ENCODE measurements at regions not wholly inside any gene's neighbourhood (a gene's known extent, or its start where the extent isn't known, plus 50 kb on each side); places are given as distances from the start of the nearest gene placed in this dataset.
"Not testable (repeated sequence)": the region's sequence is repeated elsewhere in the genome, so short reads cannot be mapped to it uniquely, and the experiment has no call there.

- DNase-seq = no peak
These were observed 63.5 kb downstream of the SPATA31D1 start for GRCh38 chr9:82052081-82052480.

- no peak for DNase-seq
These were observed 65.9 kb downstream of the SPATA31D1 start for GRCh38 chr9:82054264-82055015.

DNA sequence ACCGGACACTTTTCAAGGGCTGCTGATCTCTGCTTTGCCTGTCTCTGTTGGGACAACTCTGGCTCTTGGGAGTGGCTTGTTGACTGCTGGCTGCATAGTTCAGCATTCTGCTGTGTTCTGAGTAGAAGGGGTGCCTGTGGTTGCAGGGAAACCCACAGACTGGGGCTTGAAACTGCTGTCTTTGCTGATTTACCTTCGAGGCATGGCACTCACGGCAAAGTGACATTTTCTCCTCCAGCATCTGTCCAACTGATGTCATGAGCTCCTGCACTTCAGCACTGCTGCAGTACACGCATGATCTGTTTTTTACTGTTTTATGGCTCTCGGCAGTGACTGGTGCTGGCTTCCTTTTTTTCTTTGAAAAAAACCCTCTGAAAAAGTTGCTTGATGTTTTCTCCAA lies 69.2 kb downstream of the SPATA31D1 start:
- no peak for DNase-seq

DNA sequence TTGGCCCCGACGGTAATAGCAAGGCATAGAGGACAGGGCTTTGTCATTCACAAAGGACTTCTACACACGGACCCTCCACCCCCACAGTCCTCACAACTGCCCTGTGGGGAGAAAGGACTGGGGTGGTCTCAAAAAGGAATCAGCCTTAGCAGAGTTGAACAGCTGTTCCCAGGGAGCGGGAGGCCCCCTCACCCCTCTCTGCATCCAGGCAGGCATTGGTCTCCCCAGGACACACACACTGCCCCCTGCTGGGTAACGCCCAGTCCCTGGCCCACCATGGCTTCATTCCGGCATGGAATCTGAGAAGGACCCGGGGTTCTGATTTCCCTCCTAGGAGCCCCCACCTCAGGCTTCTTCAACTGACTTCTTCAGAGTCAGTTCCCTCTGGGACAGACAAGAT lies 73.2 kb downstream of the SPATA31D1 start:
- not testable (repeated sequence) for DNase-seq

- DNase-seq = no peak
These were observed 73.7 kb downstream of the SPATA31D1 start for GRCh38 chr9:82062245-82062644.

- no peak for DNase-seq
These were observed 85.3 kb downstream of the SPATA31D1 start for GRCh38 chr9:82073551-82074543.

- no peak for DNase-seq
These were observed 91.7 kb downstream of the SPATA31D1 start for GRCh38 chr9:82080265-82080664.

DNA sequence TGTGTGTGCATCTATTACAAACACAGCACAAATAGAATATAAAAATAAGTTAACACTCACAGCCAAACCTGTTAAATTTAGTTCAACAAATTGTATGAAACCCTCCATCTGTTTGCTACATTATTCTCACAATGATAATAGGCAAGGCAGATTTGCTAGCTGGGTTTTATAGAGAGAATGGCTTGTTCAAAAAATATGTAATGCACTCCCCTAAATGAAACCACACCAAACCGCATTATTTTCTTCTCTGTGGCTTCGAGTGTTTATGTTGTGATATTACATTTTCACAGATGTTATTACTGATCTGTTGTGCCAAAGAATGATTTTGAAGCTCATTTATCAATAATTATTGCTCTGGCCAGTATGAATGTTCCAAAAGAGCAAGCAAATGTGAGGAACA lies 92.9 kb downstream of the SPATA31D1 start:
- no peak for DNase-seq

- no peak for DNase-seq
These were observed 94.0 kb downstream of the SPATA31D1 start for GRCh38 chr9:82082563-82082962.

GRCh38 chr9:82088591-82088990 lies 100.0 kb downstream of the SPATA31D1 start:
- DNase-seq = no peak

DNA sequence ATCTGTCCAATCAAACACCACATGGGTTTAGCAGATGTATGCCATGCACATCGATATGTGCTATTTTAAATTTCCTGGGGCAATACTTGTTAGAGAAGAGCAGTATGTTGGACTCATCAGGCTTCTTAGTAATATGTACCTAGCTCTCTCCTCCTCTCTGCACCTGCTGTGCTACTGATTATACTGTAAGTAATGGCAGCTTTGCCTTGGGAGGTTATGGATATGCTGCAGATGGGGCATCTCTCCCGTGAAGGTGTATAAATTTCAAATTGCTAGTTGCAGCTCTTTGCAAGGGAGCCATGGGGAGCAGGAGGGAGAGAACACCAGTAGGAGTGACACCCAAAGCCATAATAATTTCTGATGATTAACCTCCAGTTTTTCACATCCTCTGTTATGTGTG lies 101.5 kb downstream of the SPATA31D1 start:
- no peak for DNase-seq

- no peak for DNase-seq
These were observed 102.5 kb downstream of the SPATA31D1 start for GRCh38 chr9:82091100-82091499.

GRCh38 chr9:82091610-82092009 lies 103.0 kb downstream of the SPATA31D1 start:
- no peak for DNase-seq

GRCh38 chr9:82101475-82101874 lies 112.9 kb downstream of the SPATA31D1 start:
- no peak for DNase-seq

DNA sequence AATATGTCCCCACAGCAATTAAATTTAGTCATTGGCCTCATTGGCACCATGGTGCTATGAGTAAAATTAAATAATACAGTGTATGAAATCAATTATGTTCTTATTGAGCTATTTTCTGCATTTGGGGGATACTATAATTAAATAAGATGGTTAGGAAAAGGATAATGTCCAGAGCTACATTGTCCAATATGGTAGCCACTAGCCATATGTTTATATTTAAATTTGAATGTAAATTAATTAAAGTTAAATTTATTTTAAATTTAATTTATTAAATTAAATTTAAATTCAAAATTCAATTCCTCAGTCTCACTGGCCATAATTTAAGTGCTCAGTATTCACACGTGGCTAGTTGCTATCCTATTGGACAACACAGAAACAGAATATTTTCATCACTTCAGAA lies 115.7 kb downstream of the SPATA31D1 start:
- DNase-seq = no peak

DNA sequence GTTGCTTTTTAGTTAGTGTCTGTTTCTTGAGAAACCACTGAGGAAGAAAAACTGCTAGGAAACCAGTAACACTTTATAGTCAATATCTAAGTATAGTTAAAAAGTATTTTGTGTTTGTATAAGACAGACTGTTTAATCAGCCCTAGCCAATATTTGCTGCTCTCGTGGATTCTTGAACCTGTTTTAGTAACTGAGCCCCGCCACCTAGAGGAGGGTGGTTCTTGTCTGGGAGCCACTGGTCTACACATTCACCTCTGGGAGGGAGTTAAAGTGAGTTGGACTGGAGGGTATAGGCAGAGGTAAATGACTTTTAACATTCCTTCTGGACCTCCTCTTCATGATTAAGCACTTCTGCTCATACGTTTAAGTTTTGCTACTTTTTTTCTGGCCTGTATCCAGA lies 117.2 kb downstream of the SPATA31D1 start:
- no peak for DNase-seq

GRCh38 chr9:82106536-82106935 lies 118.0 kb downstream of the SPATA31D1 start:
- no peak for DNase-seq

- DNase-seq = no peak
These were observed 119.9 kb downstream of the SPATA31D1 start for GRCh38 chr9:82108474-82108873.

- DNase-seq = no peak
These were observed 120.4 kb downstream of the SPATA31D1 start for GRCh38 chr9:82108941-82109340.

GRCh38 chr9:82109626-82110025 lies 121.1 kb downstream of the SPATA31D1 start:
- DNase-seq = no peak

- no peak for DNase-seq
These were observed 122.3 kb downstream of the SPATA31D1 start for GRCh38 chr9:82110881-82111280.

GRCh38 chr9:82115331-82115730 lies 126.8 kb downstream of the SPATA31D1 start:
- no peak for DNase-seq

- no peak for DNase-seq
These were observed 127.3 kb downstream of the SPATA31D1 start for GRCh38 chr9:82115900-82116299.

GRCh38 chr9:82116556-82116955 lies 128.0 kb downstream of the SPATA31D1 start:
- no peak for DNase-seq

All from CD4-positive, alpha-beta T cell treated with Interleukin-1 beta for 1 hour (primary cell).